GM18508 (cell line): ENCODE measurements at regions not wholly inside any gene's neighbourhood (a gene's known extent, or its start where the extent isn't known, plus 50 kb on each side); places are given as distances from the start of the nearest gene placed in this dataset.

ENCODE experiments used
- ATAC-seq: cut with Tn5 transposase; IDR thresholded peaks from one replicate; pipeline ENCODE4 v1.9.1; 2021; ENCODE audit warnings: moderate number of reproducible peaks; ENCODE audit not compliant: insufficient read depth, unreplicated experiment

- no peak for ATAC-seq
Measured at GRCh38 chr5:164593982-164594381, 1088.6 kb downstream of the MAT2B start.

- ATAC-seq, result peak; percentile 93
Measured at GRCh38 chr5:164597293-164597900, 1092.0 kb downstream of the MAT2B start.

DNA sequence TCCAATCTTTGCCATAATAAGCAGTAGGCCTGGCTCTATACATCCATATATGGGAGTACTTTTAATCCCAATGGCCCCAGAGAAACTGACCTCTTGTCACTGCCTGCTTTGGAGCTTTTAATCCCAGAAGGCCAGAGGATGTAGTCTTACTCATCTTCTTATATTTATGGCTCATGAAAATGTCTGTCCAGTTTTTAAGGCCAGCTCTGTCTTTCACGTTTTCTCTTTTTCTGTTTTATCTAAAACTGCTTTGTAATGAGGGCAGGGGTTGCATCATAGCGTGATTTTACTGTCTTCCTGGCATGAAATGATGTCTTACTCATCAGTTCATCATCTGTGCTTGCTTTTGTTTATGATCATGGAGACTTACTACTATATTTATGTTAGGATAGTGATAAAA, 1094.9 kb downstream of the MAT2B start:
- no peak for ATAC-seq

GRCh38 chr5:164600929-164601535, 1095.6 kb downstream of the MAT2B start:
- ATAC-seq, result no peak

GRCh38 chr5:164608507-164608906, 1103.1 kb downstream of the MAT2B start:
- ATAC-seq, result no peak

DNA sequence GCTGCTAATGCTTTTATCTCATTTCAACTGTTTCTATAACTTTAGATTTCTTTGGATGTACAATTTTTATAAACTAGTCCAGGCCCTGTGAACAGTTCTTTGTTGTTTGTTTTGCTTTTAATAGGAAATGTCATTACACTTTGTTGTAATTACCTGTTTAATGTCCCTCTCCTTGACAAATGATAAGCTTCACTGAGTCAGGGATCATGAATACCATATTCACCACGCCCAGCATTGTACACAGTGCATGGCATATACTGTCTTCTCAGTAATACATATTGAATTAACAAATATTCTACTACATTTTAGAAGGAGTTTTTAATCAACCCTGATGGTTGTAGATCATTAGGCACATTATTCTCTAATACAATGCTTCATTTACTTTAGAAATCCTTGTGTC, 1105.0 kb downstream of the MAT2B start:
- ATAC-seq, result no peak

- ATAC-seq, result no peak
Measured at GRCh38 chr5:164614707-164615106, 1109.3 kb downstream of the MAT2B start.

GRCh38 chr5:164617290-164617689, 1111.9 kb downstream of the MAT2B start:
- no peak for ATAC-seq

GRCh38 chr5:164627021-164627420, 1121.6 kb downstream of the MAT2B start:
- no peak for ATAC-seq

GRCh38 chr5:164636456-164636855, 1131.0 kb downstream of the MAT2B start:
- no peak for ATAC-seq

DNA sequence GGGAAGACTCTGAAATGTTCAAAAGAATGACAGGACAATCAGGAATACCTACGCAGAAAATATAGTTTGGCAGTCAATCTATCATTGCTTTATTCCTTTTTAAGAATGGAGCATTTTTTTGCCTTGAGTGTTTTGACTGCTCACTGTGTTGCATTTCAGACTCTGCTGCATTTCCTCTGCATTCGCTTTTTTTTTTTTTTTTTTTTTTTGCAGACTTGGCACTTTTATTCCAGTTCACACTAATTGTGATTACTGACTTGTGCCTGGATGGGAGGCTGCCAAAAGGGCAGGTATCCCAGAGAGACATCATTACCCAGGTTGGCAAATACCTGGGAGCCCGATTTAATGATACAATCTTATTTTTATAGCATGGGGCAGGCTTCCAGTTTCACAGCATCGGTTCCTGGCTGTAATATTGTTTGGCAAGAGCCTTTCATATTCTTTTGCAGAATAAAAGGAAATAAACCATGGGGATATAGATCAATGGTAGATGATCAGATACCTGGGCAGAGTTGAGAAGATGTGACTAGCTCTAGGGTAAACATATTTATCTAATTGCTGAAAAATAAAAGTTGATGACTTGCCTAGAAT, 1132.6 kb downstream of the MAT2B start:
- no peak for ATAC-seq

DNA sequence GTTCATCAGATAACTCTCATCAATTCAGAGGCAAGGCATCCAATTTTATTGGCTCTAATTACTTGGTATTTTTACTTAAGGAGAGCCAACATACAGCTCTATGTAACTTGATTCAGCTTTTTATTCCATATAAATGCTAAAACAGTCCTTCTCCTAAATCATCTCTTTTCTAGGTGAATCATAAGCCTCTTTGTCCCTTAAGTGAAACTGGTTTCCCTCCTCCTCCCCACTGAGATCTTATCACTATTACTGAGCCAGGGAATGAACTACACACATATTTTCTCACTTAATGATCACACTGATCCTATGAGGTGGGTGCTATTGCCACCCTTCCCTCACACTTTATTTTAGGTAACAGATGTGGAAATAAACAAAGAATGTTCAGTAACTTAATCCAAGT, 1143.8 kb downstream of the MAT2B start:
- ATAC-seq, result no peak

DNA sequence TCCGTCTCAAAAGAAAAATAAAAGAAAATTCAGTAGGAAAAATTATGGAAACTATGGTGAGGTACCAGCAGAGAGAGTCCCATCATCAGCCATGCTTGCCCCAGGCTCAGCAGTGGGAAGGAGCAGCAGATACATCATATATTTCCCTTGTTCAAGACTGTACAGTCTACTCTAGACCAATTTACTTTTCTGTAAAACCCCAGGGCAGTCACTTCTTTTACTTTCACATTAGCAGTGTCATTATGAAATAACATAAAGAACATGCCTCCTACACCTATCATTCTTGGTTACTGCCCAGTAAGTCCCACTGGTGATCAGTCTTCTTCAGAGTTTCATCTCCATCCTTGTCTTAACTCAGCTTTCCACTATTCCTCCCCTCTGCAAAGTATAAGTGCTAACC, 1145.0 kb downstream of the MAT2B start:
- no peak for ATAC-seq

DNA sequence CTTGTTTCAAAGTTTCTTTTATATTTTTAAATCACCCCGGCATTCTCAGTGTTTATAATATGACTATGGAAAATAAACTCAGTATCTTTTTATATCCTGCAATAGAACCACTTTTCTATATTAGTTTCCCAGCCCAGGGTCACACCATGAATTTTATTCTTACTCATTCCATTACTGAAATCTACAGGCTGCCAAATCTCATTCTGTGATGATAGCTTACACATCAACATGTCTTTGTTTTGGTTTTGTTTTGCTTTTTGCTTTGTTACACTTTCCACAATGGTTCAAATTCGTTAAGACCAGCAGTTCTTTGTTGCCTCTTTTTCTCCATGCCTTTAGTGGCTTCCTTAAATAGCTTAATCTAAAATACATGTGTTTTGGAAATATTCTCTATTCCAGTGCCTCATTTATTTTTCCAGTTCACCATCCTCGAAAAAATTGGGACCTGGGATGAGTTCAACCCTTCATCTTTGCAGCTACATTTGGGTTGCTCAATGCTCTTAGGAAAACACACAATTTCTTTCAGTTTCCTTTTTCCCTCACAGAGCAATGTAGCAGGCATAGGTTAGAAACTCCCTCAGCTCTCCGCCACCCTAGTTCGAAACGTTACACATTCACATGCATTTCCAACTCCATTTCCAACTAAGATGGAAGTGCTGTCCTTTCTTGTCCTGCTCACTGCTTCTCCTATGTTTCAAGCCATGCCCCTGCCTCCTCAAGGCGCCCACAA, 1146.3 kb downstream of the MAT2B start:
- peak; percentile 71 for ATAC-seq

- no peak for ATAC-seq
Measured at GRCh38 chr5:164652276-164652660, 1146.8 kb downstream of the MAT2B start.

GRCh38 chr5:164663198-164663989, 1158.0 kb downstream of the MAT2B start:
- no peak for ATAC-seq

DNA sequence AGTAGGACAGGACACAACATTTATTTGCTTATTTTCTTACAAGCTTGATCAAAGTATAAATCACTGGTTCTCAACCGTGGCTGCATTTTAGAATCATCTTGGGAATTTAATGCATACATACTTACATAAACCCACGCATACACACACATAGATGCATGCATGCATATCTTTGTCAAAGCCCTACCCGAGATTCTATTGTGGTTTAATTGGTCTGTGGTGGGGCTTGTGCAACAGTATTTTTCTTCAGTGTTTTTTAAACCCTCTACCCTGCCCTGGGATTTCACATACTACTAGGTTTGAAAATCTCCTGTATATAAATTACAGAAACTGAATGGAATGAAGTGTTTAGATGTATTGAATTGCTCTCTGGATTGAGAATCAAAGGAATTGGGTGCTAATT, 1166.2 kb downstream of the MAT2B start:
- no peak for ATAC-seq

DNA sequence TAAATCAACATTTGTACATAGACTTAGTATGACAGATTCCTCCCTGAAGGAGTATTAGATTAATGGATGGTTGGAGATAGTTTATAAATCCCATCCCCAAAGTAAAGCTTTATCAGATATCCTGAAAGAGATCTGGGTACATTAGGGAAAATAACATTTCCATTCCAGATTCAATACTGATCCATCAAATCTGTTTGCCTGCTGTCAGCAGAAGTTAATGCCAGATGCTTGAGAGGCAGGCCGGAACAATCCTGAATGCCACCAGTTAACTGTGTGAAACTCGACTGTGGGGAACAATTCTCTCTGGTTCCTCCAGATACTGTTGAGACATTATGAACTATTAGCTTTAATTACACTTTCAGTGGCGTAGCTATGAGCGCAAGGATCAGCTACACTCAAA, 1166.8 kb downstream of the MAT2B start:
- no peak for ATAC-seq

- no peak for ATAC-seq
Measured at GRCh38 chr5:164672931-164673694, 1167.7 kb downstream of the MAT2B start.

DNA sequence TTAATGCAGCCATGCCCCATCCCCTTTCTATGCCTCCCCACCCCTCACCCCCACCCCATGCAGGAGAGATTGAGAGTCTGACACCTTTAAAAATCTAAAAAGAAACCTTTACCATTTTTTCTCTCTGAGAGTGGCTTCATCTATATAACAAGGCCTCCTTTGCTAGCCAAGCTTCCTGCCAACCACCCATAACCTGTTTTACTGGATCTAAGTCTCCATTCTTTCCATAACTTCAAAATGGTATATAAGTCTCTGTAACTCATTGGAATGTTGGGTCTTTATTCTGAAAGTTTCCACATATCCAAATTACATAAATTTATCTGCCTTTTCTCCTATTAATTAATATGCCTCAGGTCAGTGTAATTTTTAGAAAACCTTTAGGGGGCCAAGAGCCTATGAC, 1174.0 kb downstream of the MAT2B start:
- no peak for ATAC-seq
